OCI-LY1 (cell line): ENCODE measurements at regions not wholly inside any gene's neighbourhood (a gene's known extent, or its start where the extent isn't known, plus 50 kb on each side); places are given as distances from the start of the nearest gene placed in this dataset.

Source experiments
- H2AFZ ChIP-seq: fragments of 200-600 bp; sonication (generic), shearing (Covaris generic); 2 replicates; pipeline ENCODE4 v1.6.0; 2014; ENCODE audit warnings: antibody characterized with exemption, mild to moderate bottlenecking, low read length
- H3F3A ChIP-seq: fragments of 200-600 bp; sonication (generic), shearing (Covaris generic); 2 replicates; pipeline ENCODE4 v1.6.0; 2014; ENCODE audit warnings: mild to moderate bottlenecking, antibody characterized with exemption, low read length, moderate library complexity; ENCODE audit not compliant: insufficient read depth
- H3K27ac ChIP-seq: fragments of 200-600 bp; sonication (generic); 2 replicates; pipeline ENCODE4 v1.5.1; 2014; ENCODE audit warnings: low read length, mixed run types, mild to moderate bottlenecking, low read depth; ENCODE audit not compliant: poor library complexity, severe bottlenecking
- H3K27me3 ChIP-seq: fragments of 200-600 bp; sonication (generic); 2 replicates; pipeline ENCODE4 v1.6.0; 2014; ENCODE audit warnings: antibody characterized with exemption, mild to moderate bottlenecking, low read length, moderate library complexity; ENCODE audit not compliant: insufficient read depth
- H3K36me3 ChIP-seq: fragments of 200-600 bp; sonication (generic); 2 replicates; pipeline ENCODE4 v1.6.1; 2014; ENCODE audit warnings: mild to moderate bottlenecking, antibody characterized with exemption, low read length, moderate library complexity, mixed read lengths; ENCODE audit not compliant: insufficient read depth
- H3K4me1 ChIP-seq: fragments of 200-600 bp; sonication (generic); 2 replicates; pipeline ENCODE4 v1.5.1; 2014; ENCODE audit warnings: mild to moderate bottlenecking, low read length, moderate library complexity; ENCODE audit not compliant: insufficient read depth, severe bottlenecking
- H3K4me2 ChIP-seq: fragments of 200-600 bp; sonication (generic), shearing (Covaris generic); 2 replicates; pipeline ENCODE4 v1.6.1; 2014; ENCODE audit warnings: low read length
- H3K4me3 ChIP-seq: fragments of 200-600 bp; sonication (generic); 2 replicates; pipeline ENCODE4 v1.5.1; 2014; ENCODE audit warnings: low read length, low read depth, mild to moderate bottlenecking, mixed read lengths; ENCODE audit not compliant: poor library complexity, severe bottlenecking
- H3K79me2 ChIP-seq: fragments of 200-600 bp; shearing (Covaris generic); 2 replicates; pipeline ENCODE4 v1.6.1; 2016; ENCODE audit warnings: mixed run types, low read length, mixed read lengths; ENCODE audit not compliant: insufficient read depth
- H3K9ac ChIP-seq: fragments of 200-600 bp; sonication (generic), shearing (Covaris generic); 2 replicates; pipeline ENCODE4 v1.6.1; 2014; ENCODE audit warnings: mild to moderate bottlenecking, low read length, mixed read lengths
- H3K9me2 ChIP-seq: fragments of 200-600 bp; sonication (generic), shearing (Covaris generic); 2 replicates; pipeline ENCODE4 v1.6.1; 2014; ENCODE audit warnings: low read depth, mild to moderate bottlenecking, low read length, mixed read lengths
- H3K9me3 ChIP-seq: fragments of 200-600 bp; shearing (Covaris generic); 2 replicates; pipeline ENCODE4 v1.6.1; 2014; ENCODE audit warnings: low read length, mixed read lengths
- H4K20me1 ChIP-seq: fragments of 200-600 bp; sonication (generic), shearing (Covaris generic); 2 replicates; pipeline ENCODE4 v1.6.0; 2016; ENCODE audit warnings: mild to moderate bottlenecking, low read length; ENCODE audit not compliant: insufficient read depth
- EZH2 ChIP-seq: fragments of 200-600 bp; sonication (generic), shearing (Covaris generic); IDR thresholded peaks from 2 replicates; pipeline ENCODE4 v1.8.0; 2017; ENCODE audit warnings: borderline replicate concordance, mixed run types, mild to moderate bottlenecking, antibody characterized with exemption, low read length, moderate library complexity, mixed read lengths
- TF ChIP-seq, protein P1 (sequence below): fragments of 200-600 bp; sonication (generic), shearing (Covaris generic); IDR thresholded peaks from 2 replicates; pipeline ENCODE4 v1.5.1; 2017; ENCODE audit warnings: mild to moderate bottlenecking, antibody characterized with exemption, low read length, moderate library complexity, mixed read lengths

GRCh38 chr1:114209971-114210370 is 56.3 kb upstream of the SYT6 start:
- TF ChIP-seq EZH2, result no peak
- TF ChIP-seq, protein P1, sequence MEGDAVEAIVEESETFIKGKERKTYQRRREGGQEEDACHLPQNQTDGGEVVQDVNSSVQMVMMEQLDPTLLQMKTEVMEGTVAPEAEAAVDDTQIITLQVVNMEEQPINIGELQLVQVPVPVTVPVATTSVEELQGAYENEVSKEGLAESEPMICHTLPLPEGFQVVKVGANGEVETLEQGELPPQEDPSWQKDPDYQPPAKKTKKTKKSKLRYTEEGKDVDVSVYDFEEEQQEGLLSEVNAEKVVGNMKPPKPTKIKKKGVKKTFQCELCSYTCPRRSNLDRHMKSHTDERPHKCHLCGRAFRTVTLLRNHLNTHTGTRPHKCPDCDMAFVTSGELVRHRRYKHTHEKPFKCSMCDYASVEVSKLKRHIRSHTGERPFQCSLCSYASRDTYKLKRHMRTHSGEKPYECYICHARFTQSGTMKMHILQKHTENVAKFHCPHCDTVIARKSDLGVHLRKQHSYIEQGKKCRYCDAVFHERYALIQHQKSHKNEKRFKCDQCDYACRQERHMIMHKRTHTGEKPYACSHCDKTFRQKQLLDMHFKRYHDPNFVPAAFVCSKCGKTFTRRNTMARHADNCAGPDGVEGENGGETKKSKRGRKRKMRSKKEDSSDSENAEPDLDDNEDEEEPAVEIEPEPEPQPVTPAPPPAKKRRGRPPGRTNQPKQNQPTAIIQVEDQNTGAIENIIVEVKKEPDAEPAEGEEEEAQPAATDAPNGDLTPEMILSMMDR, result no peak
- no peaks in the 10 kb centered on the region for H3K4me1 ChIP-seq
- H3F3A ChIP-seq, result no peaks in the 10 kb centered on the region
- H3K9me2 ChIP-seq, result no peaks in the 10 kb centered on the region
- H3K27me3 ChIP-seq, result no peaks in the 10 kb centered on the region
- no peak overlapping the region for H3K27ac ChIP-seq
- no peaks in the 10 kb centered on the region for H4K20me1 ChIP-seq
- no peaks in the 10 kb centered on the region for H3K36me3 ChIP-seq
- no peak overlapping the region for H3K9ac ChIP-seq
- H3K9me3 ChIP-seq, result no peaks in the 10 kb centered on the region
- H3K4me3 ChIP-seq, result no peak overlapping the region
- no peak overlapping the region for H3K4me2 ChIP-seq
- H3K79me2 ChIP-seq, result no peaks in the 10 kb centered on the region
- H2AFZ ChIP-seq, result no peak overlapping the region

GRCh38 chr1:114208714-114209113 is 55.0 kb upstream of the SYT6 start:
- Histone ChIP-seq H2AFZ (no peak overlapping the region), H3K36me3 (no peaks in the 10 kb centered on the region), H3K9me2 (no peaks in the 10 kb centered on the region), H3K4me2 (no peak overlapping the region), H3K9ac (no peak overlapping the region), H3F3A (no peaks in the 10 kb centered on the region), H3K4me1 (no peaks in the 10 kb centered on the region), H3K27me3 (no peaks in the 10 kb centered on the region), H3K9me3 (no peaks in the 10 kb centered on the region), H3K27ac (no peak overlapping the region), H3K4me3 (no peak overlapping the region), H4K20me1 (no peaks in the 10 kb centered on the region), H3K79me2 (no peaks in the 10 kb centered on the region)
- TF ChIP-seq EZH2, result no peak
- TF ChIP-seq, protein P1, result no peak

DNA sequence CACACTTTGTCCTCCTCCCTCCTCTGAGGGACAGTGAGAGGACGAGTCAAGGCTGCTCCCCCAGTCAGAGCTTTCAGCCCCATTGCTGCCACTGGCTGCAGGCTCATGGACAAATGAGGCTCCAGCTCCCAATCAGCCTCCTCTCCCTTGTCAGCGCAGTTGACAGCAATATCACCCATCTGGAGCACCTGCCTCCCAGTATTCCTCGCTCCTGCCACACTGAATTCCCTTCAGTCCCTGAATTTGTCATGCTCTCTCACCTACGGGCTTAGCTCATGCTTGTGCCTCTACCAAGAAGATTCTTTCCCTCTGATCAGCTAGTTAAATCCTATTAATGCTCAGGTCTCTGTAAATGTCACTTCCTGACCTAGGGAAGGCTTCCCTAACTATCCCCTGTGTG is 54.4 kb upstream of the SYT6 start:
- H2AFZ ChIP-seq, result no peak overlapping the region
- no peak overlapping the region for H3K27ac ChIP-seq
- no peak overlapping the region for H3K4me2 ChIP-seq
- TF ChIP-seq, protein P1, result no peak
- H3K79me2 ChIP-seq, result no peaks in the 10 kb centered on the region
- no peaks in the 10 kb centered on the region for H3K9me3 ChIP-seq
- no peaks in the 10 kb centered on the region for H3K27me3 ChIP-seq
- H3K9ac ChIP-seq, result no peak overlapping the region
- H3K4me3 ChIP-seq, result no peak overlapping the region
- no peaks in the 10 kb centered on the region for H3K36me3 ChIP-seq
- no peaks in the 10 kb centered on the region for H3K9me2 ChIP-seq
- H3F3A ChIP-seq, result no peaks in the 10 kb centered on the region
- H3K4me1 ChIP-seq, result no peaks in the 10 kb centered on the region
- no peaks in the 10 kb centered on the region for H4K20me1 ChIP-seq
